ENCODE measurements at regions not wholly inside any gene's neighbourhood (a gene's known extent, or its start where the extent isn't known, plus 50 kb on each side); places are given as distances from the start of the nearest gene placed in this dataset.

DNA sequence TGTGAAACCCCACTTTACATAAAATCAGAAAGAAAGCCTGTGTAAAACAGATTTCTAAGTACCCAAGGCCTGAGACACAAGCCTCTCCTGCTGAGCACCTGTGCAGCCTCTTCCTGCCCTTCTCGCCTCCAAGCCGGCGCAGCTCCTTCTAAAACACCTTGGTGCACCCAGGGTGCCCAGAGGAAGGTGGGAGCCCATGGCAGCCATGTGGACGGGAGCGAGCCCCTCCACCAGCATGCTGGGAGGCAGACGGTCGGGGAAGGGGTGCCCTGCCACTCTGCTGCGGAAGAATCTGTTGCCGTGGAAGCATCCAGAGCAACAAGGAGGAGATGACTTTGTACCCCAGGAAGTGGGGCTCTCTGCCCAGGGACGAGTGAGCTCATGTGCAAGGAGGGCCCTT lies 103.1 kb upstream of the C14orf180 start:
- ChIA-PET CTCF (no interaction called here), POLR2A (ENCODE audit: low non-redundant PET) (no interaction called here)
- no peak for DNase-seq (ENCODE audit: low spot score)
- no peaks in the 10 kb centered on the region for H3K4me1 ChIP-seq (ENCODE audit: insufficient read depth, low read length, poor library complexity, severe bottlenecking)
- H3K4me3 ChIP-seq (ENCODE audit: low read depth, low read length, poor library complexity, severe bottlenecking) = no peak overlapping the region
- H3K27me3 ChIP-seq (replicated peaks; ENCODE audit: insufficient read depth, low read depth, low read length, poor library complexity) = no peaks in the 10 kb centered on the region
- no peaks in the 10 kb centered on the region for H3K36me3 ChIP-seq (ENCODE audit: insufficient read depth, low read length, poor library complexity, severe bottlenecking)
- intact Hi-C loops (cut with micrococcal nuclease; ENCODE audit: unreplicated experiment) = no loop called here
- BruUV-seq (replicated peaks) = no TSS peak
- H3K9me3 ChIP-seq (ENCODE audit: low read depth, low read length, poor library complexity, severe bottlenecking) = no peaks in the 10 kb centered on the region
- H3K27ac ChIP-seq (ENCODE audit: low read depth, low read length, poor library complexity, severe bottlenecking) = no peak overlapping the region
- TF ChIP-seq CTCF (conservative IDR thresholded peaks at IDR 0.05; ENCODE audit: low read depth, low read length) = no peak
- no peak for TF ChIP-seq EZH2 (IDR thresholded peaks at IDR 0.05; ENCODE audit: borderline replicate concordance, low read depth, low read length, poor library complexity, severe bottlenecking)

- no peak for DNase-seq (ENCODE audit: low spot score)
- no TSS peak for BruUV-seq (replicated peaks)
- intact Hi-C loops (cut with micrococcal nuclease; ENCODE audit: unreplicated experiment) = no loop called here
- POLR2A ChIA-PET (ENCODE audit: low non-redundant PET) = no interaction called here
- H3K27me3 ChIP-seq (replicated peaks; ENCODE audit: insufficient read depth, low read depth, low read length, poor library complexity) = no peaks in the 10 kb centered on the region
- no peak overlapping the region for H3K4me3 ChIP-seq (ENCODE audit: low read depth, low read length, poor library complexity, severe bottlenecking)
- no peaks in the 10 kb centered on the region for H3K36me3 ChIP-seq (ENCODE audit: insufficient read depth, low read length, poor library complexity, severe bottlenecking)
- CTCF ChIA-PET = no interaction called here
- no peaks in the 10 kb centered on the region for H3K9me3 ChIP-seq (ENCODE audit: low read depth, low read length, poor library complexity, severe bottlenecking)
- no peaks in the 10 kb centered on the region for H3K4me1 ChIP-seq (ENCODE audit: insufficient read depth, low read length, poor library complexity, severe bottlenecking)
- H3K27ac ChIP-seq (ENCODE audit: low read depth, low read length, poor library complexity, severe bottlenecking) = no peak overlapping the region
- TF ChIP-seq CTCF (conservative IDR thresholded peaks at IDR 0.05; ENCODE audit: low read depth, low read length) (no peak), EZH2 (IDR thresholded peaks at IDR 0.05; ENCODE audit: borderline replicate concordance, low read depth, low read length, poor library complexity, severe bottlenecking) (no peak)
These were observed 102.4 kb upstream of the C14orf180 start for GRCh38 chr14:104477117-104477623.

DNA sequence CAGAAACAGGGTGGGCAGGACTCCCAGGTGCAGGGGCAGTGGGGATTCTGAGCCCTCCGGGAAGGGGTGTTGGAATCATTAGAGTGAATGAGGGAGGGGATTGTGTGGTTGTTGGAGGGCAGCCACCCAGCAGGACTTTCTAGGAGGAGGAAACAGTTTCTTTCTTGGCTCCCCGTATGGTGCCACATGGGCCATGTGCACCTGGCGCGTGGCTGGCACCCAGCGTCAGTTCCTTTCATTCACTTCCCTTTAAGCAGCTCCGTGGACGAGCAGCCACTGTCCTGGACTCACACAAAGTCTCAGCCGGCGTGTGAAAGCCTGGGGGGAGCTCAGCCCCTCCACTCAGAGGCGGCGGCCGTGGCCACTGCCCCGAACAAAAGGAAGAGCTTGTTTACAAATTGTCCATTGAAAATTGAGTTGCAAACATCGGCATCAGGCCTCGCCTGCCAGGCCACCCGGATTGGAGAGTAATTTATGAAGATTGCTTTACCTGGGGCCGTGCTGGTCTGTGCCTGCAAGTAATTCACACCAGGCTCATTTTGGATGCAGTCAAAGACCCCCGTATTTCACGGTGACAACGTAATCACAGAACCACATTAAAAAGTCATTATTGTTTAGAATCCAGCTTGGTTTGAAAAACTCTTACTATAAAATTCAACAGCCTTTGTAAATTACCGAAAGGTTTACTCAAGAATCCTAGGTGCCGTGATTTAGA lies 101.7 kb upstream of the C14orf180 start:
- CTCF ChIA-PET = no interaction called here

More for the DNA sequence above, 101.7 kb upstream of the C14orf180 start:
- Histone ChIP-seq H3K36me3 (ENCODE audit: insufficient read depth, low read length, poor library complexity, severe bottlenecking) (no peaks in the 10 kb centered on the region), H3K4me3 (ENCODE audit: low read depth, low read length, poor library complexity, severe bottlenecking) (no peak overlapping the region), H3K4me1 (ENCODE audit: insufficient read depth, low read length, poor library complexity, severe bottlenecking) (no peaks in the 10 kb centered on the region), H3K9me3 (ENCODE audit: low read depth, low read length, poor library complexity, severe bottlenecking) (no peaks in the 10 kb centered on the region), H3K27me3 (replicated peaks; ENCODE audit: insufficient read depth, low read depth, low read length, poor library complexity) (no peaks in the 10 kb centered on the region), H3K27ac (ENCODE audit: low read depth, low read length, poor library complexity, severe bottlenecking) (no peak overlapping the region)
- POLR2A ChIA-PET (ENCODE audit: low non-redundant PET) = no interaction called here
- intact Hi-C loops (cut with micrococcal nuclease; ENCODE audit: unreplicated experiment) = no loop called here
- TF ChIP-seq CTCF (conservative IDR thresholded peaks at IDR 0.05; ENCODE audit: low read depth, low read length) (no peak), EZH2 (IDR thresholded peaks at IDR 0.05; ENCODE audit: borderline replicate concordance, low read depth, low read length, poor library complexity, severe bottlenecking) (no peak)
- DNase-seq (ENCODE audit: low spot score) = no peak
- no TSS peak for BruUV-seq (replicated peaks)
